Progenitor cell of endocrine pancreas (in vitro differentiated cells): ENCODE measurements at regions not wholly inside any gene's neighbourhood (a gene's known extent, or its start where the extent isn't known, plus 50 kb on each side); places are given as distances from the start of the nearest gene placed in this dataset.
"Not testable (repeated sequence)": the region's sequence is repeated elsewhere in the genome, so short reads cannot be mapped to it uniquely, and the experiment has no call there.

Experiments used
- DNase-seq: peaks from one replicate; pipeline ENCODE4 v3.0.0; 2021; ENCODE audit warnings: low spot score; ENCODE audit not compliant: unreplicated experiment
- H3K27ac Mint-ChIP-seq: 2 replicates; pipeline ENCODE4 v1.8.0; 2021; ENCODE audit warnings: mild to moderate bottlenecking, moderate library complexity, mixed read lengths
- H3K27me3 Mint-ChIP-seq: 2 replicates; pipeline ENCODE4 v1.8.0; 2021; ENCODE audit warnings: mixed read lengths
- H3K36me3 Mint-ChIP-seq: 2 replicates; pipeline ENCODE4 v1.8.0; 2022; ENCODE audit warnings: mixed read lengths; ENCODE audit not compliant: insufficient read depth
- H3K4me1 Mint-ChIP-seq: 2 replicates; pipeline ENCODE4 v1.8.0; 2021; ENCODE audit warnings: low read depth, mixed read lengths
- H3K4me3 Mint-ChIP-seq: 2 replicates; pipeline ENCODE4 v1.8.0; 2021; ENCODE audit warnings: low read depth, mild to moderate bottlenecking, moderate library complexity, mixed read lengths
- H3K9me3 Mint-ChIP-seq: 2 replicates; pipeline ENCODE4 v1.8.0; 2021; ENCODE audit warnings: low read depth, mixed read lengths
- CTCF ChIP-seq: fragments of 200-600 bp; sonication (generic); IDR thresholded peaks from one replicate; pipeline ENCODE4 v1.5.0; 2021; ENCODE audit warnings: antibody characterized with exemption, mild to moderate bottlenecking; ENCODE audit not compliant: unreplicated experiment

- no peak for TF ChIP-seq CTCF
- H3K4me1 Mint-ChIP-seq = no peaks in the 10 kb centered on the region
- peaks cover 8% of the 10 kb centered on the region for H3K9me3 Mint-ChIP-seq
- H3K4me3 Mint-ChIP-seq = no peak overlapping the region
- H3K27me3 Mint-ChIP-seq = no peaks in the 10 kb centered on the region
- H3K27ac Mint-ChIP-seq = no peak overlapping the region
- H3K36me3 Mint-ChIP-seq = no peaks in the 10 kb centered on the region
- no peak for DNase-seq
Measured at GRCh38 chr9:31556667-31557463, 827.6 kb upstream of the ACO1 start.

- not testable (repeated sequence) for H3K36me3 Mint-ChIP-seq, H3K27ac Mint-ChIP-seq, H3K27me3 Mint-ChIP-seq, H3K4me3 Mint-ChIP-seq, DNase-seq, H3K4me1 Mint-ChIP-seq
- peaks cover 18% of the 10 kb centered on the region for H3K9me3 Mint-ChIP-seq
Measured at GRCh38 chr9:31572190-31572589, 812.3 kb upstream of the ACO1 start.

- H3K4me1 Mint-ChIP-seq = peaks cover 16% of the 10 kb centered on the region
- H3K27me3 Mint-ChIP-seq = no peaks in the 10 kb centered on the region
- no peak for TF ChIP-seq CTCF
- DNase-seq = no peak
- H3K9me3 Mint-ChIP-seq = peaks cover 21% of the 10 kb centered on the region
- no peak overlapping the region for H3K4me3 Mint-ChIP-seq
- no peak overlapping the region for H3K27ac Mint-ChIP-seq
- peaks cover 4% of the 10 kb centered on the region for H3K36me3 Mint-ChIP-seq
Measured at GRCh38 chr9:31573561-31573960, 810.9 kb upstream of the ACO1 start.

- Mint-ChIP-seq H3K4me3 (no peak overlapping the region), H3K9me3 (peaks cover 21% of the 10 kb centered on the region), H3K36me3 (peaks cover 4% of the 10 kb centered on the region), H3K27ac (peak overlapping the region; percentile 43), H3K27me3 (no peaks in the 10 kb centered on the region), H3K4me1 (peaks cover 21% of the 10 kb centered on the region)
- no peak for DNase-seq
- no peak for TF ChIP-seq CTCF
Measured at GRCh38 chr9:31574006-31574765, 810.3 kb upstream of the ACO1 start.

GRCh38 chr9:31582071-31582470 lies 802.4 kb upstream of the ACO1 start:
- peaks cover 2% of the 10 kb centered on the region for H3K36me3 Mint-ChIP-seq
- no peak for DNase-seq
- peak overlapping the region; percentile 41 for H3K27ac Mint-ChIP-seq
- no peak for TF ChIP-seq CTCF
- no peaks in the 10 kb centered on the region for H3K27me3 Mint-ChIP-seq
- H3K4me3 Mint-ChIP-seq = no peak overlapping the region
- peaks cover 49% of the 10 kb centered on the region for H3K4me1 Mint-ChIP-seq
- peaks cover 10% of the 10 kb centered on the region for H3K9me3 Mint-ChIP-seq
